NCI-H1694 (cell line): ENCODE measurements at regions not wholly inside any gene's neighbourhood (a gene's known extent, or its start where the extent isn't known, plus 50 kb on each side); places are given as distances from the start of the nearest gene placed in this dataset.
"Not testable (repeated sequence)": the region's sequence is repeated elsewhere in the genome, so short reads cannot be mapped to it uniquely, and the experiment has no call there.

ENCODE experiments used
- DNase-seq: peaks from one replicate; lab custom pipeline; 2025; lab: John Stamatoyannopoulos, UW

DNA sequence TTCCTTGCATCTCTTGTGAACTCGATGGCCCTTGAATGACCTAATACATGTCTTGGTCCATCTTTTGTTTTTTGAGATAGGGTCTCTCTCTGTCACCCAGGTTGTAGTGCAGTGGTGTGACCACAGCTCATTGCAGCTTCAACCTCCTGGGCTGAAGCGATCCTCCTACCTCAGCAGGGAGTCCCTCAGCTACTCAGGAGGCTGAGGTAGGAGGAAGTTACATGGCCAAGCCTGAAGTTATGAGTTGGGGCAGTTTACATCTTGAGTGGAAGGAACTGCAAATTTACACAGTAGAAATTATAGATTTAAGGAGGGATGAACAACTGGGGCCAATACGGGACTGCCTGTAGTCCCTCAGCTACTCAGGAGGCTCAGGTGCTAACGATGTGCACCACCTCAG lies 97.2 kb upstream of the METTL14 start:
- DNase-seq = no peak

DNA sequence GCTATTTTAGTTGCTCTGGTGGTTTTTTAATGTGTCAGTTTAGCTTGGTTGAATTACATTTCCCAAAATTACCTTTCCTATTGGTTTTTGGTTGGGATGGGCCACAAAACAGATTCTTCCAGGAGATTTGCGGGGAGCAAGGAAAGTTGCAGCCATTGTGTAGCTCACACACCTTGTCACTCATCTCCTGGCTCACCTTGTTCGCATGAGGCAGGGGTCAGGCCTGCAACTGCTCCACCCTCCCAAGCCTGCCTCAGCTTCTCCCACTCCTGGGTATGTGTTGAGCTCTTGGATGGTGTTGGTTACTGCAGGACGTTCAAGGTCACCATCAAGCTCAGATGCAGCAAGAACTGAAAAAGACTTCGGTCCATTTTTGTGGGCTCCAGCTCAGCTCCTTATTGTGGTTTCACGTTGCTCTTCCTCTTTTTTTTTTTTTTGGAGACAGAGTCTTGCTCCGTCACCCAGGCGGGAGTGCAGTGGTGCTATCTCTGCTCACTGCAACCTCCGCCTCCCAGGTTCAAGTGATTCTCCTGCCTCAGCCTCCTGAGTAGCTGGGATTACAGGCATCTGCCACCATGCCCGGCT lies 95.6 kb upstream of the METTL14 start:
- DNase-seq = no peak

DNA sequence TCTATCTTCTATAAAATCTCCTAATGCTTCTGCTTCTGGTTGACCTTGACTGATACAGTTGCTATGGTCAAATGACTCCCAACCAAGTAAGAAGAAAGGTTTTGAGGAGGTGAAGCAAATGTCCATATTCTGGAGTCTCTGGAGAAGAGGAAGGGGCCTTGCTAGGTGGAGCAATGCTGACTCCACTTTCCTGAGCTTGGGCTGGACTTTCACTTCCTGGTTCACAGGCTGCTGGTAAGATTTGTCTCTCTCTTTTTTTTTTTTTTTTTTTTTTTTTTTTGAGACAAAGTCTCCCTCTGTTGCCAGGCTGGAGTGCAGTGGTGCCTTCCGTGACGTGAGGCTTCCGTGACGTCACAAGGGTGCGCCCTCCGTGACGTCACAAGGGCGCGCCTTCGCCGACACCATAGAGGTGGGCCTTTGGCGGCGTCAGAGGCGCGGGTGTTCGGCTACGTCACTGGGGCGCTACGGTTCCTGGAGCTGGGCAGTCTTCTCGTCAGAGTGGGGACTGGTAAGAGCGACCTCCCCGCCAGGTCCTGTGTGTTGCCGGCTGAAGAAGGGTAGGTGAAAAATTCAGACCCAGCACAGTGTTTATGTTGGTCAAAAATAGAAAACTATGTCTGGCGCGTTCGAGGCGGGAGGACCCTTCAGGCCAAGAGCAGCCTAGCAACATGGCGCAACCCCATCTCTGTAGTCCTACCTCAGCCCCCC lies 93.7 kb upstream of the METTL14 start:
- peak; percentile 81 for DNase-seq

DNA sequence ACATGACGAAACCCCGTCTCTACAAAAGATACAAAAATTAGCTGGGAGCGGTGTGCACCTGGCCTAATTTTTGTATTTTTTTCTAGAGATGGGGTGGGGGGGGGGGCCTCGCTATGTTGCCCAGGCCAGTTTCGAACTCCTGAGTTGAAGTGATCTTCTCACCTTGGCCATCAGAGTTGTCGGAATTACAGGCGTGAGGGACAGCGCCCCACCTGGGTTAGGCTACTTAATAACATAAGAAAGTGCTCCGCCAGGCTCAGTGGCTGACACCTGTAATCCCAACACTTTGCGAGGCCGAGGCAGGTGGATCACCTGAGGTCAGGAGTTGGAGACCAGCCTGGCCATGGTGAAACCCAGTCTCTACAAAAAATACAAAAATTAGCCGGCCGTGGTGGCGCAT lies 92.9 kb upstream of the METTL14 start:
- not testable (repeated sequence) for DNase-seq

DNA sequence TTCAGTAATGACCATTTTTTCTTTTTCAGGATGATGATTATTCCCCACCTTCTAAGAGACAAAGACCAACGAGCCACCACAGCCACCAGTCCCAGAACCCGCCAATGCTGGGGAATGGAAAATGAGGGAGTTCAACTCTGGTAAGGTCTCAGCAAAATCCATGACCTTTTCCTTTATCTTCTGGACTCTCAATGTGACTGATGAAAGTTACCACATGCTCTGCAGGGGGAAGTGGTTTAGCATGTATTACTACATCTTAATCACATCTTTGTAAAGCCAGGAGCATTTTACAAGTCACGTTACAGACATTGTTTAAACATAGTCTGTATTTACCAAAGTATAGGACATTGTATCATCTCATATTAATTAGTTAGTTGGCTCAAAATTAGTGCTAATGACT lies 89.3 kb upstream of the METTL14 start:
- not testable (repeated sequence) for DNase-seq

DNA sequence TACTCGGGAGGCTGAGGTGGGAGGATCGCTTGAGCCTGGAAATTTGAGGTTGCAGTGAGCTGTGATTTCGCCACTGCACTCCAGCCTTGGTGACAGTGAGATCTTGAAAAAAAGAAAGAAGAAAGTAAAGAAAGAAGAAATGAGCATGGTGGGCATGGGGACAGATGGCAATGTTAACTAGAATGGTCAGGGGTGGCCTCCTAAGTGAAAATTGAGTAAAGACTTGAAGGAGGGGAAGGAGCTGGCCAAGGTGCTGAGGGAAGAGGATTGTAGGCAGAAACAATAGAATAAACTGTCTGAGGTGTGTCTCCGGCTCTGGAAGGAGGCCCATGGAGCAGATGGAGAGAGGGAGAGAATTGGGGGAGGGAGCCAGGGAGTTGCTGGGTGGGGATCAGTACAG lies 60.1 kb upstream of the METTL14 start:
- DNase-seq = not testable (repeated sequence)

DNA sequence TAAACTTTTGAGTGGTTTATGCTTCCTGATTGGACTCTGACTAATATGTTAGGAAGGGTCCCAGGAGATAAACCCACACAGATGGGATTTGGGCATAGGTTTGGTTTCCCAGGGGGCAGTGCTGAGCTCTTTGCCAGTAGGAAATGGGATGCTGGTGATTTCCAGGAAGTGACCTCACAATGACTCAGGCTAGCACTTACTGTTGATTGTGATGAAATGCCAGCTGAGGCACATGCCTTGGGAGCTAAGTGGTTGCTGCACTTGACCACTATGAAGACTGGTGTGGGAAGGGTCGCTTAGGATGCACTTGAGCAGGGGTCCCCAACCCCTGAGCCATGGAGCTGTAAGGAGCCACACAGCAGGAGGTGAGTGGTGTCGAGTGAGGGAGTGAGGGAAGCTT lies 55.5 kb upstream of the METTL14 start:
- not testable (repeated sequence) for DNase-seq

DNA sequence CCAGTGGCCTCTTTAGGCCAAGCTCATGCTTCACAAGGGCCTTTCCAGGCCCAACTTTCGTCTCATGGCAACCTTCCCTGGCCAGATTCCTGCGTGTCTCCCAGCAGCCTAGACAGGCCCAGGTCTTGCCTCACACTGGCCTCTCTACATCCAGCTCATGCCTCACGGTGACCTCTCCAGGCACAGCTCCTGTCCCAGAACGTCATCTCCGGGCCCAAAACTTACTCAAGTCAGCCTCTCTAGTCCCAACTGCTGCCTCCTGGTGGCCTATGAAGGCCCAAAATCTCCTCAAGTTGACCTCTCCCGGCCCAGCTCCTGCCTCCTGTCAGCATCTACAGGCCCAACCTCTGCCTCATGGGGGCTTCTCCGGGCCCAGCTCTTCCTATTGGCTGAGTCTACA lies 54.3 kb upstream of the METTL14 start:
- DNase-seq = not testable (repeated sequence)

DNA sequence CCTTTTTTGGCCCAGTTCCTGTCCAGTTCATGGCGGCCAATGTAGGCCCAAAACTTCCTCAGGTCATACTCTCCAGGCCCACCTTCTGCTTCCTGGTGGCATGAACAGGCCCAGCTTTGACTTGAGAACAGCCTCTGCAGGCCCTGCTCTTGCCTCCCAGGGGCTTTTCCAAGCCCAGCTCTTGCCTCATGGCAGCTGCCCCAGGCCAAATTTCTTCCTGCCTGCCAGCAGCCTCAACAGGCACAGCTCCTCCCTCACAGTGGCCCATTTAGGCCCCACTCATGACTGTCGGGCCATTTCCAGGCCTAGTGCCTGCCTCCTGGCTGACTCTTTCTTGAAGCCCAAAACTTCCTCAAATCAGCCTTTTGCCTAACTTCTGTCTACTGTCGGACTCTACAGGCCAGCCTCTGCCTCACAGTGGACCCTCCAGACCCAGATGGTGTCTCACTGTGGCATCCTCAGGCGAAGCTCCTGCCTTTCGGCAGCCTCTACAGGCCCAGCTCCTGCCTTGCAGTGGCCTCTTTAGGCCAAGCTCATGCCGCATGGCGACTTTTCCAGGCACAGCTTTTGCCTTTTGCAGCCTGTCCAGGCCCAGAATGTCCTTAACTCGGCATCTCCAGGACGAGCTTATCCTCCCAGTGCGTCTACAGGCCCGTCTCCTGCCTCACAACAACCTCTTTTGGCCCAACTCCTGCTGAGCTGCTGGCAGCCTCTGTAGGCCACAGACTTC lies 53.7 kb upstream of the METTL14 start:
- not testable (repeated sequence) for DNase-seq

DNA sequence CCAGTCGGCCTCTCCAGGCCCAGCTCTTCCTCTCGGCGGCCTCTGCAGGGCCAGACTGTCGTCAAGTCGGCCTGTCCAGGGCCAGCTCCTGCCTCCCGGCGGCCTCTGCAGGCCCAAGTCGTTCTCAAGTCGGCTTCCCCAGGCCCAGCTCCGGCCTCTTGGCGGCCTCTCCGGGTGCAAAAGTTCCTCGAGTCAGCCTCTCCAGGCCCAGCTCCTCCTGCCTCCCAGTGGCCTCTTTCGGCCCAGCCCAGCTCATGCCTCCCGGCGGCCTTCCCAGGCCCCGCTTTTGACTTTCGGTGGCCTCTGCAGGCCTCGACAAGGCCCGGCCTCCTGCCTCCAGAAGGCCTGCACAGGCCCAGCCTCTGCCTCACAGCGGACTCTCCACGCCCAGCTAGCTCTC lies 51.7 kb upstream of the METTL14 start:
- not testable (repeated sequence) for DNase-seq

DNA sequence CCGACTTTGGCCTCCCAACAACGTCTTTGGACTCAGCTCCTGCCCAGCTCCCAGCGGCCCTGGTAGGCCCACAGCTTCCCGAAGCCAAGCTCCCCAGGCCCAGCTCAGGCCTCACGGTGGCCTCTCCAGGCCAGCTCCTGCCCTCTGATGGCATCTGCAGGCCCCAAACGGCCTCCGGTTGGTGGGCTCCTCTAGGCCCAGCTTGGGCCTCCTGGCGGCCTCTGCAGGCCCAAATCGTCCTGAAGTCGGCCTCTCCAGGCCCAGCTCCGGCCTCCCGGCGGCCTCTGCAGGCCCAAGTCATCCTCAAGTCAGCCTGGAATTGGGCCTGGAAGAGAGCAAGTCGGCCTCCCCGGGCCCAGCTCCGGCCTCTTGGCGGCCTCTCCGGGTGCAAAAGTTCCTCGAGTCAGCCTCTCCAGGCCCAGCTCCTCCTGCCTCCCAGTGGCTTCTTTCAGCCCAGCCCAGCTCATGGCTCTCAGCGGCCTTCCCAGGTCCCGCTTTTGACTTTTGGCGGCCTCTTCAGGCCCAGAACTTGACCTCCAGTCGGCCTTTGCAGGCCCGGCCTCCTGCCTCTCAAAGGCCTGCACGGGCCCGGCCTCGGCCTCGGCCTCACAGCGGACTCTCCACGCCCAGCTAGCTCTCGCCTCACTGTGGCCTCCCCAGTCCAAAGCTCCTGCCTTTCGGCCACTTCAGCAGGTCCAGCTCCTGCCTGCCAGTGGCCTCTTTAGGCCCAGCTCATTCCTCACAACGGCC lies 50.9 kb upstream of the METTL14 start:
- DNase-seq = not testable (repeated sequence)
